ENCODE measurements at regions not wholly inside any gene's neighbourhood (a gene's known extent, or its start where the extent isn't known, plus 50 kb on each side); places are given as distances from the start of the nearest gene placed in this dataset.

GRCh38 chr3:26353097-26353496, 269.5 kb upstream of the LRRC3B start:
- H4K20me1 ChIP-seq (ENCODE audit: control insufficient read depth, extremely low read depth, insufficient read depth, low read length) = no peaks in the 10 kb centered on the region
- DNase-seq (ENCODE audit: low read depth, low spot score) (no peak), FAIRE-seq (no peak)
- dilution Hi-C loops (cut with MboI; ENCODE audit: extremely low pct_ligation_motif_present, low sequenced_read_pairs) = no loop called here
- H3K36me3 ChIP-seq (ENCODE audit: control insufficient read depth in 2 of 2, extremely low read depth in 1 of 2, insufficient read depth in 2 of 2, low read length in 2 of 2) = no peaks in the 10 kb centered on the region
- no peak overlapping the region for H3K27ac ChIP-seq (ENCODE audit: control insufficient read depth, insufficient read depth, low read length)
- no peaks in the 10 kb centered on the region for H3K79me2 ChIP-seq (ENCODE audit: control insufficient read depth, insufficient read depth, low read length)
- no peak overlapping the region for H3K9ac ChIP-seq (ENCODE audit: control insufficient read depth, extremely low read depth, insufficient read depth, low read length)
- H3K4me3 ChIP-seq (ENCODE audit: control insufficient read depth in 2 of 3, extremely low read depth in 1 of 3, insufficient read depth in 2 of 3, low read depth in 1 of 3, low read length in 3 of 3) = no peak overlapping the region
- no peaks in the 10 kb centered on the region for H3K9me1 ChIP-seq (ENCODE audit: control insufficient read depth, extremely low read depth, insufficient read depth, low read length)
- H3K4me2 ChIP-seq (ENCODE audit: control insufficient read depth, extremely low read depth, insufficient read depth, low read depth, low read length) = no peak overlapping the region
- H3K4me1 ChIP-seq (ENCODE audit: control insufficient read depth, extremely low read depth, insufficient read depth, low read length) = no peaks in the 10 kb centered on the region
- no peaks in the 10 kb centered on the region for H3K27me3 ChIP-seq (ENCODE audit: control insufficient read depth, extremely low read depth, insufficient read depth, low read length)
- H2AFZ ChIP-seq (ENCODE audit: control insufficient read depth, low read length) = no peak overlapping the region
- H3K9me3 ChIP-seq (ENCODE audit: control insufficient read depth, low read depth, low read length) = no peaks in the 10 kb centered on the region
- TF ChIP-seq CTCF (optimal IDR thresholded peaks at IDR 0.05 in 1 of 3, IDR thresholded peaks at IDR 0.05 in 1 of 3, conservative IDR thresholded peaks at IDR 0.05 in 1 of 3; ENCODE audit: extremely low read depth in 1 of 3, insufficient read depth in 2 of 3, low read length in 3 of 3) (no peak), EZH2 (IDR thresholded peaks at IDR 0.05; ENCODE audit: low read length) (no peak)

- Histone ChIP-seq H2AFZ (ENCODE audit: control insufficient read depth, low read length) (no peak overlapping the region), H3K27me3 (ENCODE audit: control insufficient read depth, extremely low read depth, insufficient read depth, low read length) (no peaks in the 10 kb centered on the region), H3K9me3 (ENCODE audit: control insufficient read depth, low read depth, low read length) (no peaks in the 10 kb centered on the region), H4K20me1 (ENCODE audit: control insufficient read depth, extremely low read depth, insufficient read depth, low read length) (no peaks in the 10 kb centered on the region), H3K36me3 (ENCODE audit: control insufficient read depth in 2 of 2, extremely low read depth in 1 of 2, insufficient read depth in 2 of 2, low read length in 2 of 2) (no peaks in the 10 kb centered on the region), H3K79me2 (ENCODE audit: control insufficient read depth, insufficient read depth, low read length) (no peaks in the 10 kb centered on the region), H3K4me3 (ENCODE audit: control insufficient read depth in 2 of 3, extremely low read depth in 1 of 3, insufficient read depth in 2 of 3, low read depth in 1 of 3, low read length in 3 of 3) (no peak overlapping the region), H3K27ac (ENCODE audit: control insufficient read depth, insufficient read depth, low read length) (no peak overlapping the region), H3K4me2 (ENCODE audit: control insufficient read depth, extremely low read depth, insufficient read depth, low read depth, low read length) (no peak overlapping the region), H3K9me1 (ENCODE audit: control insufficient read depth, extremely low read depth, insufficient read depth, low read length) (no peaks in the 10 kb centered on the region), H3K9ac (ENCODE audit: control insufficient read depth, extremely low read depth, insufficient read depth, low read length) (no peak overlapping the region), H3K4me1 (ENCODE audit: control insufficient read depth, extremely low read depth, insufficient read depth, low read length) (no peaks in the 10 kb centered on the region)
- DNase-seq (ENCODE audit: low read depth, low spot score) (no peak), FAIRE-seq (no peak)
- TF ChIP-seq EZH2 (IDR thresholded peaks at IDR 0.05; ENCODE audit: low read length) (no peak), CTCF (optimal IDR thresholded peaks at IDR 0.05 in 1 of 3, IDR thresholded peaks at IDR 0.05 in 1 of 3, conservative IDR thresholded peaks at IDR 0.05 in 1 of 3; ENCODE audit: extremely low read depth in 1 of 3, insufficient read depth in 2 of 3, low read length in 3 of 3) (no peak)
- dilution Hi-C loops (cut with MboI; ENCODE audit: extremely low pct_ligation_motif_present, low sequenced_read_pairs) = no loop called here
These were observed 264.2 kb upstream of the LRRC3B start for GRCh38 chr3:26358405-26358804.

Measured in keratinocyte (primary cell).